GM21619 (cell line): ENCODE measurements at regions not wholly inside any gene's neighbourhood (a gene's known extent, or its start where the extent isn't known, plus 50 kb on each side); places are given as distances from the start of the nearest gene placed in this dataset.
"Not testable (repeated sequence)": the region's sequence is repeated elsewhere in the genome, so short reads cannot be mapped to it uniquely, and the experiment has no call there.

Experiments used
- ATAC-seq: cut with Tn5 transposase; IDR thresholded peaks from one replicate; pipeline ENCODE4 v1.9.1; 2021; ENCODE audit not compliant: unreplicated experiment

GRCh38 chr6:6412221-6412620, 91.8 kb upstream of the F13A1 start:
- no peak for ATAC-seq

DNA sequence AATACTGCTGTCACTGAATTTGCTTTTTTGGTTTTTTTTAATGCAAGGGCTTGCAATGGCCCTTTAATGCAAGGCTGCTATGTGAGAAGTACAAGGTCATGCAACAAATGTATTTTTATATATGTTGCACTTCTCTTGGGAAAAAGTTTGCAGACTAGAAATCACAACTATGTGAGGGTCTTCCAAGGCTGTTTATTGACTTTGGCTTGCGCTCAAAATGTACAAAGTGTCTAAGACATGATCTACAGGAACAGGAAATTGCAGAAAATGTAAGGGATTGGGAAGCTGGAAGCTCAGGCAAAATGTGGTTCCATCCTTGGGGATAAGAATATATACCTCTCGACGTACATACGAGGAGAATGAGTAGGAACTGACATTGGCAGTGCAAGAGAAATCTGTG, 92.2 kb upstream of the F13A1 start:
- ATAC-seq = no peak

DNA sequence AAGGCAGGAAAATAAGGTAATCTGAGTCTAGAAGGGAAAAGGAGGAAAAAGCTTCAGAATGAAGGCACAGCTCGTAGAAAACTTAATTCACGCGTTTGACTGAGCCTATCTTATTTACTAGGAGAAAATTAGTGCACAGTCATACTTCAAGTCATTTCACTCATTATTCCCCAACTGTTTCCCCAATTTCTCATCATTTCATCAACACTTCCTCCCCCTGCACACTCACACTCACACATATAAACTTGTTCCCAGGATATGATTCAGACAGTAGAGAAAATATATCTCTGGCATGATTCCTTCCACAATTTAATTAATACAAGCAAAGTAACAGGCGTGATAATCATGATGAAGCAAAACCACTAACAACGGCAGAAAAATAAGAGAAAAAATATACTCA, 94.5 kb upstream of the F13A1 start:
- no peak for ATAC-seq

GRCh38 chr6:6417475-6417874, 97.0 kb upstream of the F13A1 start:
- ATAC-seq = no peak

DNA sequence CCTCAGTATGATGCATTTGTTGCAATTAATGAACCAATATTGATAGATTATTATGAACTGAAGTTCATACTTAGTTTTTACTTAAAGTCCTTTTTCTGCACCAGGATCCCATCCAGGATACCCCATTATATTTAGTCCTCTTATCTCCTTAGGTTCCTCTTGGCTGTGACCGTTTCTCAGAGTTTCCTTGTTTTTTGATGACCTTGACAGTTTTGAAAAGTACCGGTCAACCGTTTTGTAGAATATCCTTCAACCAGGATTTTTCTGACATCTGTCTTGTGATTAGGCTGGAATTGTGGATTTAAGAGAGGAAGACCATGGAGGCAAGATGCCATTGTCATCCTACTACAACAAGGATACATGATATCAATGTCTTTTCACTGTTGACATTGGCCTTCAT, 98.0 kb upstream of the F13A1 start:
- ATAC-seq = no peak

GRCh38 chr6:6420107-6420506, 99.6 kb upstream of the F13A1 start:
- no peak for ATAC-seq

DNA sequence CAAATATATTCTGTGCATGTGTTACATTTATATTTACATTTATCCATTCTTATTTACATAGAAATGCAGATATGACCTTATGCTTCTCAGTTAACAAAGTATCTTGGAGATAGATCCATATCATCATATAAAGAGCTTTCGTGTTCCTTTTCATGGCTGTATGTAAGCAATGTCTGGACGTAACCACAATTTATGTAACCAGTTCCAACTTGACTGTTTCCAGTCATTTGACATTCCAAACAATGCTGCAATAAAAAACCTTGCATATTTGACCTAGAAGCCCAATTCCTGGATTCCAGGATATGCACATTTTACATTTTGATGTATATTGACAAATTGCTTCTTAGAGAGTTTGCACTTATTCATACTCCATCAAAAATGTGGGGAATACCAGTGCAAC, 113.7 kb upstream of the F13A1 start:
- ATAC-seq = no peak

GRCh38 chr6:6434723-6435122, 114.3 kb upstream of the F13A1 start:
- ATAC-seq = no peak

- no peak for ATAC-seq
Observed at GRCh38 chr6:6436366-6436765, 115.9 kb upstream of the F13A1 start.

DNA sequence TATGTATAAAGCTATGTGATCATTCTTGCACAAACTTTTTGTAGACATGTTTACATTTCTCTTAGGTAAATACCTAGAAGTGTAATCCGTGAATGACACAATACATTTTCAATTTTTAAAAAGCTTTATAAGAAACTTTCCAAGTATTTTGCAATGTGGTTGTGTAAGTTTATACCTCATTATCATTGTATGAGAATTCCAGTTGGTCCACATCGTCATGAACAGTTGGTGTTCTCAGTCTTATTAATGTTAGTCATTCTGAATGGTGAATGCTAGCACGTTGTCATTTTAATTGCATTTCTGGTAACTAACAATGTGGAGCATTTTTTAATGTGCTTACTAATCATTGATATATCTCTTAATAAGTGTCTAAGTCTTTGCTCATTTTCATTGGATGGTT, 116.5 kb upstream of the F13A1 start:
- ATAC-seq = no peak

- ATAC-seq = no peak
Observed at GRCh38 chr6:6438286-6438685, 117.8 kb upstream of the F13A1 start.

GRCh38 chr6:6439778-6440177, 119.3 kb upstream of the F13A1 start:
- ATAC-seq = no peak

- no peak for ATAC-seq
Observed at GRCh38 chr6:6452002-6452401, 131.5 kb upstream of the F13A1 start.

DNA sequence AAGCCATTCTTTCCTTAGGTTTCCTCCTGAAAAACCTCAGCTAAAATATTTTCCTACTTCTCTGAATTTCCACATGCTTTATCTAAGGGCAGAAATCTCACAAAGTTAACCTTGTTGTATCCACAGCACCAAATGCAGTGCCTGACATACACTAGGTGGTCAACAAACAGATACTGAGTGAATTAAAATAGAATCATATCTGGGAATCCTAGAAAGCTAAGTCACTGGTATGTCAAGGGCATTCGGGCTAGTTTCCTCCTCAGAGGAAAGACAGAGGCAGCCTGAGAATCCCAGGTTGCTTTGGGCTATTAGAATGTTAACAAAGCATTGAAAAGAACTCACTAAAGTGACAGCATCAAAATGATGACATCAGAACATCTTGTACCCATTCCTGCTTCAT, 132.7 kb upstream of the F13A1 start:
- ATAC-seq = no peak

DNA sequence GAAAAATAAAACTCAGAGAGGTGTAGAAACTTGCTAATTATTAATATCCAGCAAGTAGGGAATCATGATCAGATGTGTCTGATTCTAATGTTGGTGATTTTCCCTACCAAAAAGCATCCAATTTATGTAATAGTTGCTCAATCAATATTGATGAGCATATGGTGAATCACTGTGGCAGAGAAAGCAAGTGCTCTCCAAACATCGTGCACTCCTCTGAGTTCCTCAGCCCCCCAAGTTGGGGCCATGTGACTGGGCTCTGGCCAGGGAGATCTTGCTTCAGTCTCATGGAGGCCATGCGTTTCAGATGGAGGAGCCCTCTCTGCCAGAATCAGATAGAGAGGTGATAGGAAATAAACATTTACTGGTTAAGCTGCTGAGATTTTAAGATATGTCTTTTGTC, 133.2 kb upstream of the LY86 start:
- ATAC-seq = no peak

DNA sequence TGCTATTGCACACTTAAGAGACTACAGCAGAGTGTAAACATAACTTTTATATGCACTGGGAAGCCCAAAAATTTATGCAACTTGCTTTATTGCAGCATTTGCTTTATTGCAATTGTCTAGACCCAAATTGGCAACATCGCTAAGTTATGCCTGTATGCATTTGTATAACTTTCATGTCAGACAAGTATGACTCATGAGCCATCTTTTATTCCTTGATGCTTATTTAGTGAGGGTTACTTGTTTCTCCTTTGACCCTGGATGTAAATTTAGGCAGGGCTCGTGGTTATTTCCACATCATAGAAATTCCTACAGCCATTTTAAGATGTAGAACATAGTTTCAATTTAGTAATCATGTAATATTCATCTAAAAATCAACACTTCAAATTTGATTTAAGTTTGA, 130.3 kb upstream of the LY86 start:
- ATAC-seq = no peak

- ATAC-seq = not testable (repeated sequence)
Observed at GRCh38 chr6:6459963-6460362, 128.6 kb upstream of the LY86 start.

GRCh38 chr6:6460416-6460815, 128.1 kb upstream of the LY86 start:
- no peak for ATAC-seq

- no peak for ATAC-seq
Observed at GRCh38 chr6:6461138-6461537, 127.4 kb upstream of the LY86 start.

GRCh38 chr6:6466967-6467761, 121.4 kb upstream of the LY86 start:
- no peak for ATAC-seq

GRCh38 chr6:6469074-6469473, 119.4 kb upstream of the LY86 start:
- ATAC-seq = no peak

- no peak for ATAC-seq
Observed at GRCh38 chr6:6470123-6470522, 118.4 kb upstream of the LY86 start.

GRCh38 chr6:6471276-6471675, 117.2 kb upstream of the LY86 start:
- ATAC-seq = no peak
